HepG2 (cell line): ENCODE measurements at regions not wholly inside any gene's neighbourhood (a gene's known extent, or its start where the extent isn't known, plus 50 kb on each side); places are given as distances from the start of the nearest gene placed in this dataset.

ENCODE experiments used
- MEF2D ChIP-seq: sonication (generic); formaldehyde crosslinking; IDR thresholded peaks from 2 replicates; pipeline ENCODE4 v1.5.1; 2020; ENCODE audit warnings: mild to moderate bottlenecking, missing genetic modification reagents
- NCOA1 ChIP-seq: sonication (generic); formaldehyde crosslinking; IDR thresholded peaks from 2 replicates; pipeline ENCODE4 v1.9.0; 2021; ENCODE audit warnings: missing genetic modification reagents
- NFYC ChIP-seq: IDR thresholded peaks from 2 replicates; pipeline ENCODE4 v1.6.1; 2016; ENCODE audit warnings: missing genetic modification reagents, missing compliant biosample characterization
- ZC3H13 ChIP-seq: sonication (generic); formaldehyde crosslinking; IDR thresholded peaks from 2 replicates; pipeline ENCODE4 v1.8.1; 2023; ENCODE audit warnings: mild to moderate bottlenecking, missing genetic modification reagents, moderate library complexity
- ZKSCAN8 ChIP-seq: IDR thresholded peaks from 2 replicates; pipeline ENCODE4 v1.6.1; 2016; ENCODE audit warnings: borderline replicate concordance, missing genetic modification reagents, missing compliant biosample characterization
- ZNF296 ChIP-seq: sonication (generic); formaldehyde crosslinking; conservative IDR thresholded peaks from 2 replicates; pipeline ENCODE4 v1.5.0; 2020; ENCODE audit warnings: mild to moderate bottlenecking, missing genetic modification reagents
- TF ChIP-seq, protein P1 (sequence below): IDR thresholded peaks from 2 replicates; pipeline ENCODE4 v1.6.1; 2016; ENCODE audit warnings: low read depth, missing genetic modification reagents, missing compliant biosample characterization
- TF ChIP-seq, protein P2 (sequence below): sonication (generic); formaldehyde crosslinking; IDR thresholded peaks from 2 replicates; pipeline ENCODE4 v1.4.0; 2020; ENCODE audit warnings: missing genetic modification reagents
- TF ChIP-seq, protein P3 (sequence below): sonication (generic); formaldehyde crosslinking; IDR thresholded peaks from 2 replicates; pipeline ENCODE4 v1.9.0; 2021; ENCODE audit warnings: missing genetic modification reagents, mild to moderate bottlenecking, borderline replicate concordance

DNA sequence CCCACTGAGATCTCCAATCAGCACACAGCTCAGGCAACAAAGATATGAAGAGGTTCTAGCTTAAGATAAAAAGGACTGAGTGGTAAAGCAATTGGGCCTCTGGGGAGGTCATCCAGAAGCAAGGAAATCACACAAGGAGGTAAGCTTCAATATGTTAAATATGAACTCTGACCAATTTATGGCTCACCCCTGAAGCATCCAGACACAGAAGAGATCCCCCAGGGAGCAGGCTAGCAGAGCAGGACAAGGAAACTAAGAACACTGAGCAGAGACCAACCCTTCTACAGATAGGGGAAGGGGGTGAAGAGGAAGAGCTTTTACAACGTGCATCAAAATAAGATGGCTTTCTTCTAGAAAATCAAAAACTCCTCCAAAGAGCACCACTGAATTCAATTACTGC, 616.2 kb downstream of the DNAH5 start (continued):
- TF ChIP-seq, protein P1, sequence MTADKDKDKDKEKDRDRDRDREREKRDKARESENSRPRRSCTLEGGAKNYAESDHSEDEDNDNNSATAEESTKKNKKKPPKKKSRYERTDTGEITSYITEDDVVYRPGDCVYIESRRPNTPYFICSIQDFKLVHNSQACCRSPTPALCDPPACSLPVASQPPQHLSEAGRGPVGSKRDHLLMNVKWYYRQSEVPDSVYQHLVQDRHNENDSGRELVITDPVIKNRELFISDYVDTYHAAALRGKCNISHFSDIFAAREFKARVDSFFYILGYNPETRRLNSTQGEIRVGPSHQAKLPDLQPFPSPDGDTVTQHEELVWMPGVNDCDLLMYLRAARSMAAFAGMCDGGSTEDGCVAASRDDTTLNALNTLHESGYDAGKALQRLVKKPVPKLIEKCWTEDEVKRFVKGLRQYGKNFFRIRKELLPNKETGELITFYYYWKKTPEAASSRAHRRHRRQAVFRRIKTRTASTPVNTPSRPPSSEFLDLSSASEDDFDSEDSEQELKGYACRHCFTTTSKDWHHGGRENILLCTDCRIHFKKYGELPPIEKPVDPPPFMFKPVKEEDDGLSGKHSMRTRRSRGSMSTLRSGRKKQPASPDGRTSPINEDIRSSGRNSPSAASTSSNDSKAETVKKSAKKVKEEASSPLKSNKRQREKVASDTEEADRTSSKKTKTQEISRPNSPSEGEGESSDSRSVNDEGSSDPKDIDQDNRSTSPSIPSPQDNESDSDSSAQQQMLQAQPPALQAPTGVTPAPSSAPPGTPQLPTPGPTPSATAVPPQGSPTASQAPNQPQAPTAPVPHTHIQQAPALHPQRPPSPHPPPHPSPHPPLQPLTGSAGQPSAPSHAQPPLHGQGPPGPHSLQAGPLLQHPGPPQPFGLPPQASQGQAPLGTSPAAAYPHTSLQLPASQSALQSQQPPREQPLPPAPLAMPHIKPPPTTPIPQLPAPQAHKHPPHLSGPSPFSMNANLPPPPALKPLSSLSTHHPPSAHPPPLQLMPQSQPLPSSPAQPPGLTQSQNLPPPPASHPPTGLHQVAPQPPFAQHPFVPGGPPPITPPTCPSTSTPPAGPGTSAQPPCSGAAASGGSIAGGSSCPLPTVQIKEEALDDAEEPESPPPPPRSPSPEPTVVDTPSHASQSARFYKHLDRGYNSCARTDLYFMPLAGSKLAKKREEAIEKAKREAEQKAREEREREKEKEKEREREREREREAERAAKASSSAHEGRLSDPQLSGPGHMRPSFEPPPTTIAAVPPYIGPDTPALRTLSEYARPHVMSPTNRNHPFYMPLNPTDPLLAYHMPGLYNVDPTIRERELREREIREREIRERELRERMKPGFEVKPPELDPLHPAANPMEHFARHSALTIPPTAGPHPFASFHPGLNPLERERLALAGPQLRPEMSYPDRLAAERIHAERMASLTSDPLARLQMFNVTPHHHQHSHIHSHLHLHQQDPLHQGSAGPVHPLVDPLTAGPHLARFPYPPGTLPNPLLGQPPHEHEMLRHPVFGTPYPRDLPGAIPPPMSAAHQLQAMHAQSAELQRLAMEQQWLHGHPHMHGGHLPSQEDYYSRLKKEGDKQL (CRISPR knock-in tag): no peak
- TF ChIP-seq ZKSCAN8 (CRISPR knock-in tag) (no peak), ZNF296 (CRISPR knock-in tag) (no peak), ZC3H13 (no peak), MEF2D (CRISPR knock-in tag) (no peak), NFYC (CRISPR knock-in tag) (no peak), NCOA1 (CRISPR knock-in tag) (no peak)
- TF ChIP-seq, protein P2, sequence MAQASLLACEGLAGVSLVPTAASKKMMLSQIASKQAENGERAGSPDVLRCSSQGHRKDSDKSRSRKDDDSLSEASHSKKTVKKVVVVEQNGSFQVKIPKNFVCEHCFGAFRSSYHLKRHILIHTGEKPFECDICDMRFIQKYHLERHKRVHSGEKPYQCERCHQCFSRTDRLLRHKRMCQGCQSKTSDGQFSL (CRISPR knock-in tag): no peak
- TF ChIP-seq, protein P3, sequence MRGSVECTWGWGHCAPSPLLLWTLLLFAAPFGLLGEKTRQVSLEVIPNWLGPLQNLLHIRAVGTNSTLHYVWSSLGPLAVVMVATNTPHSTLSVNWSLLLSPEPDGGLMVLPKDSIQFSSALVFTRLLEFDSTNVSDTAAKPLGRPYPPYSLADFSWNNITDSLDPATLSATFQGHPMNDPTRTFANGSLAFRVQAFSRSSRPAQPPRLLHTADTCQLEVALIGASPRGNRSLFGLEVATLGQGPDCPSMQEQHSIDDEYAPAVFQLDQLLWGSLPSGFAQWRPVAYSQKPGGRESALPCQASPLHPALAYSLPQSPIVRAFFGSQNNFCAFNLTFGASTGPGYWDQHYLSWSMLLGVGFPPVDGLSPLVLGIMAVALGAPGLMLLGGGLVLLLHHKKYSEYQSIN (CRISPR knock-in tag): no peak
